GM06990 (cell line): ENCODE measurements at regions not wholly inside any gene's neighbourhood (a gene's known extent, or its start where the extent isn't known, plus 50 kb on each side); places are given as distances from the start of the nearest gene placed in this dataset.

ENCODE experiments used
- DNase-seq: peaks from one replicate; pipeline ENCODE4 v3.0.0-alpha.2; 2011; ENCODE audit not compliant: insufficient read length; ENCODE audit errors: extremely low read depth
- H3K27me3 ChIP-seq: replicated peaks from 2 replicates; pipeline ENCODE4 v1.6.0; 2011; ENCODE audit warnings: low read length; ENCODE audit not compliant: control insufficient read depth, insufficient read depth
- H3K36me3 ChIP-seq: 2 replicates; pipeline ENCODE4 v1.5.1; 2011; ENCODE audit warnings: low read length; ENCODE audit not compliant: control insufficient read depth, insufficient read depth
- H3K4me3 ChIP-seq: replicated peaks from 2 replicates; pipeline ENCODE4 v1.5.1; 2011; ENCODE audit warnings: low read depth, mild to moderate bottlenecking, control low read depth, low read length
- TF ChIP-seq, protein P1 (sequence below): IDR thresholded peaks from 2 replicates; pipeline ENCODE4 v1.5.1; 2011; ENCODE audit warnings: low read length, control low read depth, mild to moderate bottlenecking, inconsistent platforms; ENCODE audit not compliant: insufficient read depth, poor library complexity, severe bottlenecking

DNA sequence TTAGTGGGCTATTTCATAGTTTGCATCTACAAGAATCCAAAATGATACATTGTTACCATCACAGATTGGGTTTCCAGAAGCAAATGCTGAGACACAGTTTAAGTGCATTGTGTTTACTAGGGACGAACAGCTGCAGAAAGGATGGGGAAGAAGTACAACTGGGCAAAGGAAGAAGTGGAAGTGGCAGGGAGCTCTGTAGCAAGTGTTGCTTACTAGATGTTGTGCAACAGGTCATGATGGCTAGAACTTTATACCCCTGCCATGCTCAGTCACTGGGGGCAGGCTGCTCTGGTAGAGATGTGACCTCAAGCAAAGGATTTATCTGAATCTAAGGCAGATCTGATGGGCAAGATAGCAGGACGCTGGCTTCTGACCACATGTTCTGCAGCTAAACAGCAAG, 76.1 kb upstream of the EMCN start:
- Histone ChIP-seq H3K27me3 (no peaks in the 10 kb centered on the region), H3K36me3 (no peaks in the 10 kb centered on the region), H3K4me3 (no peak overlapping the region)
- no peak for DNase-seq
- TF ChIP-seq, protein P1, sequence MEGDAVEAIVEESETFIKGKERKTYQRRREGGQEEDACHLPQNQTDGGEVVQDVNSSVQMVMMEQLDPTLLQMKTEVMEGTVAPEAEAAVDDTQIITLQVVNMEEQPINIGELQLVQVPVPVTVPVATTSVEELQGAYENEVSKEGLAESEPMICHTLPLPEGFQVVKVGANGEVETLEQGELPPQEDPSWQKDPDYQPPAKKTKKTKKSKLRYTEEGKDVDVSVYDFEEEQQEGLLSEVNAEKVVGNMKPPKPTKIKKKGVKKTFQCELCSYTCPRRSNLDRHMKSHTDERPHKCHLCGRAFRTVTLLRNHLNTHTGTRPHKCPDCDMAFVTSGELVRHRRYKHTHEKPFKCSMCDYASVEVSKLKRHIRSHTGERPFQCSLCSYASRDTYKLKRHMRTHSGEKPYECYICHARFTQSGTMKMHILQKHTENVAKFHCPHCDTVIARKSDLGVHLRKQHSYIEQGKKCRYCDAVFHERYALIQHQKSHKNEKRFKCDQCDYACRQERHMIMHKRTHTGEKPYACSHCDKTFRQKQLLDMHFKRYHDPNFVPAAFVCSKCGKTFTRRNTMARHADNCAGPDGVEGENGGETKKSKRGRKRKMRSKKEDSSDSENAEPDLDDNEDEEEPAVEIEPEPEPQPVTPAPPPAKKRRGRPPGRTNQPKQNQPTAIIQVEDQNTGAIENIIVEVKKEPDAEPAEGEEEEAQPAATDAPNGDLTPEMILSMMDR: no peak

DNA sequence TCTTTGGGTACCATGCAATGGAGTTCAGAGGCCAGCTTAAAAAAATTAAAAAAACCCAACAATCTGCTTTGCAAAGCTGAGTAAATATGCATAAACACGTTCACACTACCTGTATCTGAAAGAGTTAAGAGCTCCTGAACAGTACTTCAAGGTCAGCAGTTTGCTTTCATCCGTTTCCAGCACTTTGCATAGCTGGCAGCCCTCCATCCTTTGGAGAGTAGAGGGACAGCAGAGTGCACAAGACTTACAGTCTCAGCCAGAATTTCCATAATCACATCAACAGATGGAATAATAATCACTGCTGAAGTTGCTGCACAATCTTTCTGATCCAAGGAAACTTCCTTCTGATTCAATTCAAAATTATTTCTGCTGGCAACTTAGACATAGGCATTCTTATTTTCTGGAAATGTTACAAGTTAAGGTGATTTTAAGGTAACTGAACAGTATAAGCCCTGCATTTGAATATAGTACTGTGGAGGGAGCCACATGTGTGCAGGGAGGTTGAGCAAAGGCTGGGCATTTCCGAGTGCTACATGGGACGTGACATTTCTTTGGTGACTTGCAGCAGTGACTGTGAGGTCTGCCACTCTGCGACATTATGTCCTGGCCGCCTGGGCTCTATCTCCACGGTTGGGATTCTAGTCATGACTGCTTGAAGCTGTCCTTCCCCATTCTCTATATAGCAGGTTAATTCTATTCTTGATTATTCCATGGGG, 73.5 kb upstream of the EMCN start:
- Histone ChIP-seq H3K27me3 (no peaks in the 10 kb centered on the region), H3K36me3 (no peaks in the 10 kb centered on the region), H3K4me3 (no peak overlapping the region)
- TF ChIP-seq, protein P1: no peak
- no peak for DNase-seq

DNA sequence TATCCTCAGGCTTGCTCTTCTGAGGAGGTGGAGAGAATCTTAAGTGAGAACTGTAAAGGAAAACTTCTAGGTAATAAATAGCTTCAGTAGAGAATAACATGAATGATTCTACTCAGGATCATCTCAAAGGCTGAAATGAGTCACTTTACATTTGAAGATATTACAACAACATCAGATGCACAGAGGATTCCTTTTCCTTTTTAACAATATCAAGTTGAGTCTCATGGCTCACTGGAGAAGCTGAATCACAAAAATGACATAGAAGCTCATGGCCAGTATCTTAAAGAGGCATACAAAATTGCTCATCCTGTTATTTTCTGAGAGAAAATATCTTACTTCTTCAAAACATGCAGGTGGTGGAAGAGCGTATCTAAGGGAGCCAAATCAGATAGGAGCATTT, 72.5 kb upstream of the EMCN start:
- no peaks in the 10 kb centered on the region for H3K27me3 ChIP-seq
- H3K4me3 ChIP-seq: no peak overlapping the region
- H3K36me3 ChIP-seq: no peaks in the 10 kb centered on the region
- TF ChIP-seq, protein P1: no peak
- no peak for DNase-seq

DNA sequence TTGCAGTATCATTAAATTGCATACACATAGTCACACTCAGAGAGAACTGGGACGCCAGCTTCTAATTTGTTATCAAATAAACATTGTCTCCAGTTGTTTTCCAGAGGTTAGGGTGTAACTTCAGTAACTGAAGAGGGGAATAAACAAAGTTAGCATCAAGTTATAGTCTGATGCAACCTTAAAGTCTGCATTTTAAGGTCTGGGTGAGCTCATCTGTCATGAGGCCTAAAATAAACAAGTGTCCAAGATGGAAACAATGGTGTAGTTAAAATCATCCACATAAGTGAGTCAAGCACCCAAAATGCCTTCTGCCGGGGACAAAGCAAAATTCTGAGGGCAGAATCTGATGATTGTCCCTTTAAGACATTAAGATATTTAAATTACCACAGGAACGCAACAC, 70.3 kb upstream of the EMCN start:
- Histone ChIP-seq H3K36me3 (no peaks in the 10 kb centered on the region), H3K27me3 (no peaks in the 10 kb centered on the region), H3K4me3 (no peak overlapping the region)
- TF ChIP-seq, protein P1: no peak
- DNase-seq: no peak

DNA sequence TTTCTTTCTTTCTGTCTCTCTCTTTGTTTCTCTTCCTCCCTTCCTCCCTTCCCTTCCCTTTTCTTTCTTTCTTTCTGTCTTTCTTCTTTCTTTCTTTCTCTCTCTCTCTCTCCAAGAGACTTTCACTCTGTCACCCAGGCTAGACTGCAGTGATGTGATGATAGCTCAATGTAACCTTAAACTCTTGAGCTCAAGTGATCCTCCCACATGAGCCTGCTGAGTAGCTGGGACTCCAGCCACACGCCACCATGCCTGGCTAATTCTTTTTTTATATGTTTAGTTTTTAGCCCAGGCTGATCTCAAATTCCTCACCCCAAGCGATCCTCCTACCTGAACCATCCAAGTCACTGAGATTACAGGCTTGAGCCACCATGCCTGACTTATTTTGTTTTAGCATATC, 64.3 kb upstream of the EMCN start:
- TF ChIP-seq, protein P1: no peak
- Histone ChIP-seq H3K4me3 (no peak overlapping the region), H3K36me3 (no peaks in the 10 kb centered on the region), H3K27me3 (no peaks in the 10 kb centered on the region)
- no peak for DNase-seq

DNA sequence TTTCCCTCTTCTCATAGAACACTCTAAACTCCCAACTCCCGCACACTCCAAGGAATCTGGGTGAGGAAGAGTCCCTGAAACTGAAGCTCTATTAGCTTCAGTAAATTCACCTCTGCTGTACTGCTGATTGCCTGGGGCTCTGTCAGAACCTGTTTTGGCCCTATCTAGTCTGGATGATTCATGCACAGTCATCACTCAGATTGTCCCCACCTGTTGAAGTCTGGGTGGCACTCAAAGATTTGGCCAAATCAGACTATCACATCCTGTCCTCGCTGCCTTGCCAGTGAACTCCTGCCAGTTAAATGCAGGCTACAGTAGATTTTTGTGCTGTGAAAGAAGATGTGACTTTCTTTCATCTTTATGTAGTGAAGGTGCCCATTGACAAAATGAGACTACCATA, 63.5 kb upstream of the EMCN start:
- H3K36me3 ChIP-seq: no peaks in the 10 kb centered on the region
- H3K4me3 ChIP-seq: no peak overlapping the region
- TF ChIP-seq, protein P1: no peak
- DNase-seq: no peak
- no peaks in the 10 kb centered on the region for H3K27me3 ChIP-seq
